Esophagus squamous epithelium (tissue), 5 donors: ENCODE measurements at regions not wholly inside any gene's neighbourhood (a gene's known extent, or its start where the extent isn't known, plus 50 kb on each side); places are given as distances from the start of the nearest gene placed in this dataset.

Experiments used
- DNase-seq: peaks from one replicate; lab custom pipeline; 2025; lab: John Stamatoyannopoulos, UW
- H3K27ac ChIP-seq, 4 donors: fragments of 200-600 bp; sonication (generic); one replicate each; pipeline ENCODE4 v1.5.1; 2016 to 2019; ENCODE audit warnings: mild to moderate bottlenecking in 1 of 4
- H3K27me3 ChIP-seq, 4 donors: fragments of 200-600 bp; sonication (generic); 1 replicate in 3 of 4; 2 replicates in 1 of 4; pipeline versions ENCODE4 v1.5.1 to v1.6.0; 2017 to 2021; ENCODE audit warnings: antibody characterized with exemption in 1 of 4
- H3K36me3 ChIP-seq, 3 donors: fragments of 200-600 bp; sonication (generic); one replicate each; pipeline ENCODE4 v1.5.1; 2016 to 2019
- H3K4me1 ChIP-seq, 3 donors: fragments of 200-600 bp; sonication (generic); one replicate each; pipeline ENCODE4 v1.5.1; 2017 to 2019
- H3K4me3 ChIP-seq, 4 donors: fragments of 200-600 bp; sonication (generic); 1 replicate in 3 of 4; 2 replicates in 1 of 4; pipeline ENCODE4 v1.5.1; 2016 to 2019; ENCODE audit warnings: mild to moderate bottlenecking in 2 of 4, moderate library complexity in 1 of 4
- H3K9me3 ChIP-seq, 3 donors: fragments of 200-600 bp; sonication (generic); one replicate each; pipeline ENCODE4 v1.5.1; 2016 to 2019
- CTCF ChIP-seq, 6 experiments: fragments of 450-650 bp in 4 of 6; fragments of 200-600 bp in 2 of 6; sonication (generic) in 2 of 6; IDR thresholded peaks; one replicate each; pipeline ENCODE4 v1.5.1; 2016 to 2019; ENCODE audit warnings: antibody characterized with exemption in 6 of 6, mild to moderate bottlenecking in 4 of 6, moderate library complexity in 4 of 6
- POLR2A ChIP-seq, 4 donors: fragments of 450-650 bp; IDR thresholded peaks; one replicate each; pipeline ENCODE4 v1.6.1; 2017; ENCODE audit warnings: antibody characterized with exemption in 4 of 4, mild to moderate bottlenecking in 4 of 4, moderate library complexity in 3 of 4
- WGBS, 2 donors: methylation state at CpG; one replicate each; pipeline ENCODE4 v1.1.5; 2018; 5-methylcytosine and 5-hydroxymethylcytosine counted together
- intact Hi-C: fragments of 100-400 bp; cut with DNase I; formaldehyde crosslinking; loops from one replicate; pipeline ENCODE4 v1.15.0; 2022
- donor health status: DM: yes; HTN: yes; CAD: no.

- 68 to 69% methylated on average over 4 to 5 of the region's 5 CpGs for WGBS, 2 donors
- Histone ChIP-seq H3K27ac (no peak overlapping the region), H3K27me3 (peaks cover 0 to 53% (median 0%) of the 10 kb centered on the region in 4 donors), H3K4me1 (no peaks in the 10 kb centered on the region), H3K9me3 (no peaks in the 10 kb centered on the region), H3K4me3 (no peak overlapping the region), H3K36me3 (no peaks in the 10 kb centered on the region)
- no peak for TF ChIP-seq POLR2A (IDR thresholded peaks at IDR 0.05)
- intact Hi-C loops: loop anchor here (10.0 kb wide), 1 partner anchor 250 kb away; the partner anchor contains the start of gene LRFN2
- no peak for DNase-seq
Observed at GRCh38 chr6:40334496-40335270, 252.5 kb downstream of the LRFN2 start.

GRCh38 chr6:40331545-40331944, 255.6 kb downstream of the LRFN2 start:
- intact Hi-C loops: loop anchor here (10.0 kb wide), 1 partner anchor 253 kb away; the partner anchor contains the start of gene LRFN2
- 52 to 72% methylated on average over 2 to 3 of the region's 3 CpGs for WGBS, 2 donors

GRCh38 chr6:40330301-40330721, 256.9 kb downstream of the LRFN2 start:
- H3K27ac ChIP-seq: no peak overlapping the region
- no peak overlapping the region for H3K4me3 ChIP-seq
- peaks cover 0 to 19% (median 3%) of the 10 kb centered on the region in 3 donors for H3K4me1 ChIP-seq
- DNase-seq: no peak
- H3K9me3 ChIP-seq: no peaks in the 10 kb centered on the region
- intact Hi-C loops: loop anchor here (10.0 kb wide), 1 partner anchor 254 kb away; the partner anchor contains the start of gene LRFN2
- H3K27me3 ChIP-seq: peaks cover 0 to 52% (median 0%) of the 10 kb centered on the region in 4 donors
- WGBS, 2 donors: 56 to 74% methylated on average over 2 to 4 of the region's 4 CpGs
- H3K36me3 ChIP-seq: no peaks in the 10 kb centered on the region
- no peak for TF ChIP-seq POLR2A (IDR thresholded peaks at IDR 0.05)
- no peak for TF ChIP-seq CTCF (IDR thresholded peaks at IDR 0.05)

More at GRCh38 chr6:40331545-40331944, 255.6 kb downstream of the LRFN2 start:
- H3K4me3 ChIP-seq: no peak overlapping the region
- peaks cover 0 to 13% (median 3%) of the 10 kb centered on the region in 3 donors for H3K4me1 ChIP-seq
- no peak for TF ChIP-seq CTCF (IDR thresholded peaks at IDR 0.05)
- no peak for TF ChIP-seq POLR2A (IDR thresholded peaks at IDR 0.05)
- H3K9me3 ChIP-seq: no peaks in the 10 kb centered on the region
- no peak for DNase-seq
- H3K36me3 ChIP-seq: no peaks in the 10 kb centered on the region
- peaks cover 0 to 62% (median 0%) of the 10 kb centered on the region in 4 donors for H3K27me3 ChIP-seq
- no peak overlapping the region for H3K27ac ChIP-seq

GRCh38 chr6:40328986-40329545, 258.1 kb downstream of the LRFN2 start:
- no peak overlapping the region for H3K27ac ChIP-seq
- DNase-seq: no peak
- 50 to 86% methylated on average over 1 to 4 of the region's 4 CpGs for WGBS, 2 donors
- peaks cover 0 to 49% (median 0%) of the 10 kb centered on the region in 4 donors for H3K27me3 ChIP-seq
- peaks cover 0 to 22% (median 3%) of the 10 kb centered on the region in 3 donors for H3K4me1 ChIP-seq
- no peaks in the 10 kb centered on the region for H3K36me3 ChIP-seq
- intact Hi-C loops: no loop called here
- TF ChIP-seq CTCF (IDR thresholded peaks at IDR 0.05) (no peak), POLR2A (IDR thresholded peaks at IDR 0.05) (no peak)
- no peak overlapping the region for H3K4me3 ChIP-seq
- H3K9me3 ChIP-seq: no peaks in the 10 kb centered on the region

GRCh38 chr6:40328386-40328985, 258.7 kb downstream of the LRFN2 start:
- H3K4me3 ChIP-seq: no peak overlapping the region
- intact Hi-C loops: no loop called here
- WGBS, 2 donors: 14 to 40% methylated on average over 7 to 11 of the region's 12 CpGs
- TF ChIP-seq POLR2A (IDR thresholded peaks at IDR 0.05): no peak
- TF ChIP-seq CTCF (IDR thresholded peaks at IDR 0.05): peak; percentile 24 to 94 (median 80)
- H3K9me3 ChIP-seq: no peaks in the 10 kb centered on the region
- no peak for DNase-seq
- H3K36me3 ChIP-seq: no peaks in the 10 kb centered on the region
- H3K27me3 ChIP-seq: peaks cover 0 to 46% (median 0%) of the 10 kb centered on the region in 4 donors
- no peak overlapping the region for H3K27ac ChIP-seq
- H3K4me1 ChIP-seq: peaks cover 0 to 22% (median 3%) of the 10 kb centered on the region in 3 donors
